Fibroblast of the aortic adventitia (primary cell): ENCODE measurements at regions not wholly inside any gene's neighbourhood (a gene's known extent, or its start where the extent isn't known, plus 50 kb on each side); places are given as distances from the start of the nearest gene placed in this dataset.

Source experiments
- DNase-seq: peaks from one replicate; pipeline ENCODE4 v3.0.0-alpha.2; 2010; ENCODE audit warnings: low read depth
- H3K4me3 ChIP-seq: 2 replicates; pipeline ENCODE4 v1.5.1; 2011; ENCODE audit warnings: low read depth, mild to moderate bottlenecking, control low read depth, low read length, moderate library complexity
- TF ChIP-seq, protein P1 (sequence below): IDR thresholded peaks from 2 replicates; pipeline ENCODE4 v1.5.1; 2011; ENCODE audit warnings: mild to moderate bottlenecking, low read length, control low read depth, inconsistent platforms; ENCODE audit not compliant: insufficient read depth

DNA sequence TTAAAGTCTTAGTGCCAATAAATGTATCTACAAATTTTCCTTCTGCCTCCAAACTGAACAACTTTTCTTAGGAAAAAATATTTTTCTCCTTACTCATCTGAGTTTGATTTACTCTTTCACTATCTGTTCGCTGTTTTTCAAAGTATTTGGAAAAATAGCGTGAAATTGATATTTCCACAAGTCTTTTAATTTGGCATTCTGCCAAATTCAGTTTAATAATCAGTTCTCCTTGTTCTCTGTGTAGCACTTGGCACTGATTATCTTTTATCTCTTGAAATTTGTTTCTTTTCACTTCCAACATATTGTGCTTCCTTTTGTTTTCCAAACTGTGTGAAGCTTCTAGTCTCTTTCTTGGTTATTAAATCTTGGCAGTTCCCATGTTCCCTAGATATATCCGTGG is 559.8 kb downstream of the RPL10L start:
- DNase-seq, result no peak
- no peak overlapping the region for H3K4me3 ChIP-seq
- TF ChIP-seq, protein P1, sequence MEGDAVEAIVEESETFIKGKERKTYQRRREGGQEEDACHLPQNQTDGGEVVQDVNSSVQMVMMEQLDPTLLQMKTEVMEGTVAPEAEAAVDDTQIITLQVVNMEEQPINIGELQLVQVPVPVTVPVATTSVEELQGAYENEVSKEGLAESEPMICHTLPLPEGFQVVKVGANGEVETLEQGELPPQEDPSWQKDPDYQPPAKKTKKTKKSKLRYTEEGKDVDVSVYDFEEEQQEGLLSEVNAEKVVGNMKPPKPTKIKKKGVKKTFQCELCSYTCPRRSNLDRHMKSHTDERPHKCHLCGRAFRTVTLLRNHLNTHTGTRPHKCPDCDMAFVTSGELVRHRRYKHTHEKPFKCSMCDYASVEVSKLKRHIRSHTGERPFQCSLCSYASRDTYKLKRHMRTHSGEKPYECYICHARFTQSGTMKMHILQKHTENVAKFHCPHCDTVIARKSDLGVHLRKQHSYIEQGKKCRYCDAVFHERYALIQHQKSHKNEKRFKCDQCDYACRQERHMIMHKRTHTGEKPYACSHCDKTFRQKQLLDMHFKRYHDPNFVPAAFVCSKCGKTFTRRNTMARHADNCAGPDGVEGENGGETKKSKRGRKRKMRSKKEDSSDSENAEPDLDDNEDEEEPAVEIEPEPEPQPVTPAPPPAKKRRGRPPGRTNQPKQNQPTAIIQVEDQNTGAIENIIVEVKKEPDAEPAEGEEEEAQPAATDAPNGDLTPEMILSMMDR, result no peak

DNA sequence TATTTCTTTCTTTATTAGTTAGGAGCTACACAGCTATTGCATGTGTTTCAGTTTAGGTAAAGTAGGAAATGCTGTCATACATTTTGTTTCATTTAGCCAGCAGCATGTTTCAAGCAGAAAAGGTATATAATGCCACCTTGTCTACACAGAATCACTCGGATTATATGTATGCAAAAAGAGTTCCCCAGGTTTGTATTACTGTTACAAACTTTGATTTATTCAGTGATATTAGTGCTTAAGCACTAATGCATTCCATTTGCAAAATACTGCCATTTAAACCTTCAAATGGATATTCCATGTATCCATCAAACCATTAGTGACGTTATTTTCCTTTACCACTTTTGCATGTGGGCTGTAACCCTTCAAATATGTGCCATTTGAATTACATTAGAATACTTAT is 564.0 kb downstream of the RPL10L start:
- no peak overlapping the region for H3K4me3 ChIP-seq
- no peak for DNase-seq
- TF ChIP-seq, protein P1, result no peak

DNA sequence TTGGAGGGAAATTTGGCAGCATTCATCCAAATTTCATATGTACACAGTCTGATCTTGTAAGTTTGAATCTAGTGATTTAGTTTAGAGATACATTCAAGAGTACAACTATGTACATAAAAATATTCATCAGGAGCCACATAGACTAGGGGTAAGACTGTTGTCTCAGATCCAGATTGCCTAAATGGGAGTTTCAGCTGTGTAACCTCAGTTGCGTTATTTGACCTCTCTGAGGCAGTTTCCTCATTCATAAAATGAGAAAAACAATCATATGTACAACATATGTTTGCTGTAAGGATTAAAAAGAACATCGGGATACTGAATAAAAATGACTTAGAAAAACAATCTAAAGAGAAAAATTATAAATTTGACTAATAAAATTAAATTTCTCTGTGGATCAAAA is 577.5 kb downstream of the RPL10L start:
- TF ChIP-seq, protein P1, result no peak
- no peak for DNase-seq

DNA sequence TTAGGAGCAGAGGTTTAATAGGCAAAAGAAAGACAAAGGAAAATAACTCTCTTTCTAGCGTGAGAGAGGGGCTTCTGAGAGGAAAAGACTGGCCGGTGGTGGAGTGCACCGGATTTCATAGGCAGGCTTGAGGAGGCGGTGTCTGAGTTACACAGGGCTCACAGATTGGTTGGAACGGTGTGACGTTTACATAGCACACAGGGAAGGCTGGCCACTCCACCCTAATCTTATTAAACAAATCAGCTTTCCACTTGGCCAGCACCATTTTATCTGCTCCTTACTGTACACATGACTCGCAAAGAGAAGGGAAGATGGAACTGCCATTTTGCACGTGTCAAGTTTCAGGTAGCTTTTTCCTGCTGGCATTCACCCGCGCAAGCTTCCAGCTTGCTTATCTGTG is 587.7 kb downstream of the RPL10L start:
- TF ChIP-seq, protein P1, result no peak
- H3K4me3 ChIP-seq, result no peak overlapping the region
- no peak for DNase-seq

More for the DNA sequence above, 577.5 kb downstream of the RPL10L start:
- no peak overlapping the region for H3K4me3 ChIP-seq

DNA sequence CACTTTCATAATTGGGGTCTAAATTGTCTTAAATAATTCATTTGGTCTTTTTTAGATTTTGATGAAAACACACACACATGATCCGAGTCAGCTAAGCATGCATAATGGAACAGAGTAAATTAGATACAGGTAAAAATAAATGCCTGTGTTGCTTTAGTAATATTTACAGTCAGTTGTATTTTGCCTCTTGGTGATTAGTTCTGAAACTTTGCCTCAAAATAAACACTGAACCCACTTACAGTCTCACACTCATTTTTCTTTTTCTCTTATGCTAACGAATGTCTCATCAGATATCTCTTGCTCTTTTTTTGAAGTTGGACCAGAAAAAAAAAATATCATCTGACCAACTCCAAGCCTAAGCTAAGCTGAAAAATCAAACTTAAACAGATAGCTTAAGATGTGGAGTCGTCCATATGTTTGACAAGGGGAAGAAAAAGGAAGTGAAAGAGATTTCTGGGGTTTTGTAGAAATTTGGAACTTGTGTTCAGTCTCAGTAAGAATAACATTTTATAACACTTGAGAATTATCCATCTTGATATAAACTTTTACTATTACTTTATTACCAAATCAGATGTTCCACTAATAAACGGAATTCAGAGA is 592.5 kb downstream of the RPL10L start:
- no peak for DNase-seq
- no peak overlapping the region for H3K4me3 ChIP-seq
- TF ChIP-seq, protein P1, result no peak

DNA sequence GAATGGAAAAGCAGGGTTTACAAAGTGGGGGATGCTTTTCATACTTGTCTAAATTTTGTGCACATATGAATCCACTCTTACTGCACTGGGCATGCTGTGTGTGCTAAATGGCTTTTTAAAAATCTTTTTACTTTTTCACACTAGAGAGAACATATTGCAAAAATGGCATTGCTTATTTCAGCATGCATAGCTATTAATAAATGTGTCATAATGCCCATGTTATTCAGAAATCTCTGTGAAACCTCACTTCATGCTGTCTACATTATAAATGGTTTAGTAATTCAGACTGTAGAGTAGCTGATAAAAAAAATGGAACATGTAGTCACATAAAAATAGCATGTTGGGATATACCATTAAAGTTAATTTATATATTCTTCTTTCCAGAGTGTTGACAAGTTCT is 593.8 kb downstream of the RPL10L start:
- TF ChIP-seq, protein P1, result no peak
- DNase-seq, result no peak
- H3K4me3 ChIP-seq, result no peak overlapping the region

DNA sequence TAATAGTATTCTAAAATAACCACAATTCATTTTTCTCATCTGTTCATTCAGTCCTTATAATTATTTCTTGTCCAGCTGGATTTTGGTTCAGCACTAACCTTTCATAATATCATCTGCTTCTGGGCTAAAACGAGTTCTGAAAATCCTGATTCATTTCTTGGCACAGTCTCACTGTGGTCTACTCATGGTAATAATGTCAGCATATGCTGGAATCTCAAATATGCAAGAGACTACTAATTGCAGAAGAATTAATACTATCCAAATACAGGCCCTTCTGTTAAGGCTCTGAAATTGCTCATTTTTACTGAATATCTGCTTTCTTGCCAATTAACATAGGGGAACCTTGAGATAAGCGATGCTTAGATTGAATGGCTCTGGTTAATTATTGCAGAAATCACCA is 597.1 kb downstream of the RPL10L start:
- peak; percentile 1 for DNase-seq
- TF ChIP-seq, protein P1, result no peak
- no peak overlapping the region for H3K4me3 ChIP-seq
